ENCODE measurements at regions not wholly inside any gene's neighbourhood (a gene's known extent, or its start where the extent isn't known, plus 50 kb on each side); places are given as distances from the start of the nearest gene placed in this dataset.
"Not testable (repeated sequence)": the region's sequence is repeated elsewhere in the genome, so short reads cannot be mapped to it uniquely, and the experiment has no call there.

GRCh38 chr1:213345621-213346020 is 294.6 kb downstream of the RPS6KC1 start:
- H3K36me3 Mint-ChIP-seq (ENCODE audit: insufficient read depth) = no peaks in the 10 kb centered on the region
- H3K9me3 Mint-ChIP-seq = no peaks in the 10 kb centered on the region
- peaks cover 53% of the 10 kb centered on the region for H3K27me3 Mint-ChIP-seq
- H3K27ac Mint-ChIP-seq (ENCODE audit: low read depth) = no peak overlapping the region
- DNase-seq (ENCODE audit: low spot score in 2 of 2) (no peak), ATAC-seq (replicated peaks; ENCODE audit: extremely low read depth, poor library complexity, severe bottlenecking) (no peak)
- no peaks in the 10 kb centered on the region for H3K4me1 Mint-ChIP-seq
- no peak overlapping the region for H3K4me3 Mint-ChIP-seq

GRCh38 chr1:213357403-213357802 is 306.4 kb downstream of the RPS6KC1 start:
- ATAC-seq (replicated peaks; ENCODE audit: extremely low read depth, poor library complexity, severe bottlenecking) (no peak), DNase-seq (ENCODE audit: low spot score in 2 of 2) (no peak)
- H3K27ac Mint-ChIP-seq (ENCODE audit: low read depth) = no peak overlapping the region
- no peaks in the 10 kb centered on the region for H3K36me3 Mint-ChIP-seq (ENCODE audit: insufficient read depth)
- no peaks in the 10 kb centered on the region for H3K9me3 Mint-ChIP-seq
- peaks cover 19% of the 10 kb centered on the region for H3K27me3 Mint-ChIP-seq
- H3K4me1 Mint-ChIP-seq = no peaks in the 10 kb centered on the region
- no peak overlapping the region for H3K4me3 Mint-ChIP-seq

- peaks cover 29% of the 10 kb centered on the region for H3K27me3 Mint-ChIP-seq
- H3K4me3 Mint-ChIP-seq; ATAC-seq (replicated peaks; ENCODE audit: extremely low read depth, poor library complexity, severe bottlenecking); H3K27ac Mint-ChIP-seq (ENCODE audit: low read depth); DNase-seq (ENCODE audit: low spot score in 2 of 2); H3K4me1 Mint-ChIP-seq; H3K36me3 Mint-ChIP-seq (ENCODE audit: insufficient read depth); H3K9me3 Mint-ChIP-seq: not testable (repeated sequence)
Measured at GRCh38 chr1:213358368-213358767, 307.3 kb downstream of the RPS6KC1 start.

- no peak overlapping the region for H3K27ac Mint-ChIP-seq (ENCODE audit: low read depth)
- DNase-seq (ENCODE audit: low spot score in 2 of 2) (no peak), ATAC-seq (replicated peaks; ENCODE audit: extremely low read depth, poor library complexity, severe bottlenecking) (no peak)
- H3K9me3 Mint-ChIP-seq = peaks cover 5% of the 10 kb centered on the region
- no peaks in the 10 kb centered on the region for H3K36me3 Mint-ChIP-seq (ENCODE audit: insufficient read depth)
- no peak overlapping the region for H3K4me3 Mint-ChIP-seq
- peaks cover 29% of the 10 kb centered on the region for H3K27me3 Mint-ChIP-seq
- H3K4me1 Mint-ChIP-seq = no peaks in the 10 kb centered on the region
Measured at GRCh38 chr1:213362598-213362997, 311.6 kb downstream of the RPS6KC1 start.

- ATAC-seq (replicated peaks; ENCODE audit: extremely low read depth, poor library complexity, severe bottlenecking) (no peak), DNase-seq (ENCODE audit: low spot score in 2 of 2) (no peak)
- Mint-ChIP-seq H3K4me3 (no peak overlapping the region), H3K27ac (ENCODE audit: low read depth) (no peak overlapping the region), H3K4me1 (no peaks in the 10 kb centered on the region), H3K9me3 (peaks cover 5% of the 10 kb centered on the region), H3K36me3 (ENCODE audit: insufficient read depth) (no peaks in the 10 kb centered on the region), H3K27me3 (peaks cover 29% of the 10 kb centered on the region)
Measured at GRCh38 chr1:213366141-213366831, 315.2 kb downstream of the RPS6KC1 start.

- H3K36me3 Mint-ChIP-seq (ENCODE audit: insufficient read depth) = no peaks in the 10 kb centered on the region
- H3K4me3 Mint-ChIP-seq = no peak overlapping the region
- H3K27me3 Mint-ChIP-seq = peaks cover 14% of the 10 kb centered on the region
- H3K9me3 Mint-ChIP-seq = no peaks in the 10 kb centered on the region
- peaks cover 4% of the 10 kb centered on the region for H3K4me1 Mint-ChIP-seq
- no peak overlapping the region for H3K27ac Mint-ChIP-seq (ENCODE audit: low read depth)
- DNase-seq (ENCODE audit: low spot score in 2 of 2) = no peak
- ATAC-seq (replicated peaks; ENCODE audit: extremely low read depth, poor library complexity, severe bottlenecking) = no peak
Measured at GRCh38 chr1:213369465-213369864, 318.4 kb downstream of the RPS6KC1 start.

GRCh38 chr1:213370523-213370922 is 319.5 kb downstream of the RPS6KC1 start:
- no peak overlapping the region for H3K27ac Mint-ChIP-seq (ENCODE audit: low read depth)
- H3K9me3 Mint-ChIP-seq = no peaks in the 10 kb centered on the region
- ATAC-seq (replicated peaks; ENCODE audit: extremely low read depth, poor library complexity, severe bottlenecking) (no peak), DNase-seq (ENCODE audit: low spot score in 2 of 2) (no peak)
- no peak overlapping the region for H3K4me3 Mint-ChIP-seq
- peaks cover 16% of the 10 kb centered on the region for H3K27me3 Mint-ChIP-seq
- peaks cover 5% of the 10 kb centered on the region for H3K4me1 Mint-ChIP-seq
- H3K36me3 Mint-ChIP-seq (ENCODE audit: insufficient read depth) = no peaks in the 10 kb centered on the region

- Mint-ChIP-seq H3K27ac (ENCODE audit: low read depth) (no peak overlapping the region), H3K4me1 (peaks cover 5% of the 10 kb centered on the region), H3K36me3 (ENCODE audit: insufficient read depth) (no peaks in the 10 kb centered on the region), H3K9me3 (no peaks in the 10 kb centered on the region), H3K4me3 (no peak overlapping the region), H3K27me3 (peaks cover 25% of the 10 kb centered on the region)
- DNase-seq (ENCODE audit: low spot score in 2 of 2) (no peak), ATAC-seq (replicated peaks; ENCODE audit: extremely low read depth, poor library complexity, severe bottlenecking) (no peak)
Measured at GRCh38 chr1:213371525-213371846, 320.4 kb downstream of the RPS6KC1 start.

GRCh38 chr1:213371847-213372619 is 321.0 kb downstream of the RPS6KC1 start:
- H3K27ac Mint-ChIP-seq (ENCODE audit: low read depth) = no peak overlapping the region
- H3K36me3 Mint-ChIP-seq (ENCODE audit: insufficient read depth) = no peaks in the 10 kb centered on the region
- peaks cover 25% of the 10 kb centered on the region for H3K27me3 Mint-ChIP-seq
- H3K4me1 Mint-ChIP-seq = peaks cover 5% of the 10 kb centered on the region
- DNase-seq (ENCODE audit: low spot score in 2 of 2) (no peak), ATAC-seq (replicated peaks; ENCODE audit: extremely low read depth, poor library complexity, severe bottlenecking) (no peak)
- no peaks in the 10 kb centered on the region for H3K9me3 Mint-ChIP-seq
- H3K4me3 Mint-ChIP-seq = no peak overlapping the region

GRCh38 chr1:213374369-213374768 is 323.3 kb downstream of the RPS6KC1 start:
- Mint-ChIP-seq H3K27me3 (peaks cover 27% of the 10 kb centered on the region), H3K36me3 (ENCODE audit: insufficient read depth) (no peaks in the 10 kb centered on the region), H3K4me3 (no peak overlapping the region), H3K9me3 (no peaks in the 10 kb centered on the region), H3K27ac (ENCODE audit: low read depth) (no peak overlapping the region), H3K4me1 (peaks cover 5% of the 10 kb centered on the region)
- DNase-seq (ENCODE audit: low spot score in 2 of 2) (no peak), ATAC-seq (replicated peaks; ENCODE audit: extremely low read depth, poor library complexity, severe bottlenecking) (no peak)

GRCh38 chr1:213375002-213375401 is 324.0 kb downstream of the RPS6KC1 start:
- no peaks in the 10 kb centered on the region for H3K36me3 Mint-ChIP-seq (ENCODE audit: insufficient read depth)

GRCh38 chr1:213376862-213377372 is 325.9 kb downstream of the RPS6KC1 start:
- no peak overlapping the region for H3K27ac Mint-ChIP-seq (ENCODE audit: low read depth)
- no peaks in the 10 kb centered on the region for H3K9me3 Mint-ChIP-seq
- DNase-seq (ENCODE audit: low spot score in 2 of 2) (no peak), ATAC-seq (replicated peaks; ENCODE audit: extremely low read depth, poor library complexity, severe bottlenecking) (no peak)
- H3K36me3 Mint-ChIP-seq (ENCODE audit: insufficient read depth) = no peaks in the 10 kb centered on the region
- peaks cover 27% of the 10 kb centered on the region for H3K27me3 Mint-ChIP-seq
- peaks cover 5% of the 10 kb centered on the region for H3K4me1 Mint-ChIP-seq
- H3K4me3 Mint-ChIP-seq = no peak overlapping the region

More at GRCh38 chr1:213375002-213375401, 324.0 kb downstream of the RPS6KC1 start:
- no peak overlapping the region for H3K4me3 Mint-ChIP-seq
- ATAC-seq (replicated peaks; ENCODE audit: extremely low read depth, poor library complexity, severe bottlenecking) (no peak), DNase-seq (ENCODE audit: low spot score in 2 of 2) (no peak)
- peaks cover 5% of the 10 kb centered on the region for H3K4me1 Mint-ChIP-seq
- peaks cover 27% of the 10 kb centered on the region for H3K27me3 Mint-ChIP-seq
- no peaks in the 10 kb centered on the region for H3K9me3 Mint-ChIP-seq
- no peak overlapping the region for H3K27ac Mint-ChIP-seq (ENCODE audit: low read depth)

GRCh38 chr1:213380865-213381264 is 329.8 kb downstream of the RPS6KC1 start:
- H3K27me3 Mint-ChIP-seq = peaks cover 28% of the 10 kb centered on the region
- H3K4me1 Mint-ChIP-seq = no peaks in the 10 kb centered on the region
- DNase-seq (ENCODE audit: low spot score in 2 of 2) = no peak
- no peaks in the 10 kb centered on the region for H3K36me3 Mint-ChIP-seq (ENCODE audit: insufficient read depth)
- H3K27ac Mint-ChIP-seq (ENCODE audit: low read depth) = no peak overlapping the region
- no peak overlapping the region for H3K4me3 Mint-ChIP-seq
- no peak for ATAC-seq (replicated peaks; ENCODE audit: extremely low read depth, poor library complexity, severe bottlenecking)
- H3K9me3 Mint-ChIP-seq = no peaks in the 10 kb centered on the region

Measured in central memory CD8-positive, alpha-beta T cell (primary cell).